T-helper 1 cell treated with Interleukin-12 subunit alpha and Interleukin-12 subunit beta and Interleukin-4 antibody, amounts not matched to agents 30 μg/mL and 1 μg/mL, for 36 hours (primary cell): ENCODE measurements at regions not wholly inside any gene's neighbourhood (a gene's known extent, or its start where the extent isn't known, plus 50 kb on each side); places are given as distances from the start of the nearest gene placed in this dataset.

Source experiments
- H3K27ac Mint-ChIP-seq: one replicate; pipeline ENCODE4 v1.8.0; 2021; ENCODE audit warnings: mild to moderate bottlenecking, mixed read lengths
- H3K27me3 Mint-ChIP-seq: one replicate; pipeline ENCODE4 v1.8.0; 2021; ENCODE audit warnings: low read depth, mixed read lengths
- H3K36me3 Mint-ChIP-seq: one replicate; pipeline ENCODE4 v1.8.0; 2021; ENCODE audit warnings: low read depth, mixed read lengths
- H3K4me1 Mint-ChIP-seq: one replicate; pipeline ENCODE4 v1.8.0; 2021; ENCODE audit warnings: low read depth, mixed read lengths
- H3K4me3 Mint-ChIP-seq: one replicate; pipeline ENCODE4 v1.8.0; 2021; ENCODE audit warnings: mild to moderate bottlenecking, moderate library complexity, mixed read lengths
- H3K9me3 Mint-ChIP-seq: one replicate; pipeline ENCODE4 v1.8.0; 2021; ENCODE audit warnings: mixed read lengths

DNA sequence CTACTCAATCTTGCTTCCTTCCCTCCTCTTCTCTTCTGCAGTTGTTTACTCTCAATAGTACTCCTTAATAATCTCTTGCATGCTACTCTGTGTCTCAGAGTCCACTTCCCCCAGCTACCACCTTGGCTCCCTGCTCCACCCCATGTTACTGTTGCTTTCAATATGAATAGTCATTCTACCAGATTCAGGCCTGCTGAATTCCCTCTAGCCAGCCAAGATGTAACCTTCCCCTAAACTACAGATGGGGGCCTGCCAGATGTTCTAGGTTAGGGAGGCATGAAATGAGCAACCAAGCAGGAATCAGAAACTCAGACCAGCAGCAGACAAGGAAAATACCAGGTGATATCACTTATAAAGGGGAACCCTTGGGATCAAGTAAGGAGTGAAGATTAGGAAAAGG is 392.1 kb upstream of the DDHD1 start:
- Mint-ChIP-seq H3K27ac (no peak overlapping the region), H3K4me3 (no peak overlapping the region), H3K36me3 (no peaks in the 10 kb centered on the region), H3K9me3 (no peaks in the 10 kb centered on the region), H3K4me1 (no peaks in the 10 kb centered on the region), H3K27me3 (no peaks in the 10 kb centered on the region)

DNA sequence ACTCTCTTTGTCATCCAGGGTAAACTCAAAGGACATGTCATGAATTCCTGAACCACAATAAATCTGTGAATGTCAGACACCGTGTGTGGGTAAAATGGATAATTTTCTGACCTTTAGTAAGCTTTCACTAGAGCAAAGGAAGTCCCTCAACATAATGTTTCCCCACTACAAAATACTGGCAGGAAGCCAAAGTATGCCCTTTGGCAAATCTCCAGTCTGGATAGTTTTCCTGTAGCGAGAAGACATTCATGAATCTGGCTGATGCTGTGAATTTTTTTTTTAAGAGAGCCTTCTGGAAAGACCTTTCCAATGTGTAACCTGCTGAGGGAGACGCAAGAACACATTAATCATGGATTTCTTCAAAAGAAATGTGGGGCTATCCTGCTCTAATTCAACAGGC is 389.6 kb upstream of the DDHD1 start:
- no peaks in the 10 kb centered on the region for H3K9me3 Mint-ChIP-seq
- H3K27me3 Mint-ChIP-seq, result no peaks in the 10 kb centered on the region
- H3K27ac Mint-ChIP-seq, result no peak overlapping the region
- H3K4me1 Mint-ChIP-seq, result no peaks in the 10 kb centered on the region
- H3K36me3 Mint-ChIP-seq, result no peaks in the 10 kb centered on the region
- no peak overlapping the region for H3K4me3 Mint-ChIP-seq

DNA sequence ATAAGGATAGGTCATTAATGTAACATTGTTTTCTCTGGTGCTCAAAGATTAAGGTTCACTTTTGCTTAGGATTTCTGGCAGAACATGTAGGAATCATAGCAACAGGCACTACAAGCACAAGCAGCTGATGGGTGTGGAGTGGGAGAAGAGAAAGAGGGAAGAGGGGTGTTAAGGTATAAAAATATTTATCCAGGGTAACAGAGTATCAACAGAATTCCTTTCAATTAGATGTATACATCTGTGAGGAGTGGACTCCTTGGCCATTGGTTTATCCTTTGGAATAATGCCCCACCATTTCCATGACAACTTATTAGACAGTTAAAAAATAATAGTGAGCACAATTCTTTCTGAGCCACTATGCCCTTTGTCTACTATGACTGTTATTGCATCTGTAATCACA is 388.3 kb upstream of the DDHD1 start:
- Mint-ChIP-seq H3K27ac (no peak overlapping the region), H3K27me3 (no peaks in the 10 kb centered on the region), H3K4me3 (no peak overlapping the region), H3K36me3 (no peaks in the 10 kb centered on the region), H3K4me1 (no peaks in the 10 kb centered on the region), H3K9me3 (no peaks in the 10 kb centered on the region)

DNA sequence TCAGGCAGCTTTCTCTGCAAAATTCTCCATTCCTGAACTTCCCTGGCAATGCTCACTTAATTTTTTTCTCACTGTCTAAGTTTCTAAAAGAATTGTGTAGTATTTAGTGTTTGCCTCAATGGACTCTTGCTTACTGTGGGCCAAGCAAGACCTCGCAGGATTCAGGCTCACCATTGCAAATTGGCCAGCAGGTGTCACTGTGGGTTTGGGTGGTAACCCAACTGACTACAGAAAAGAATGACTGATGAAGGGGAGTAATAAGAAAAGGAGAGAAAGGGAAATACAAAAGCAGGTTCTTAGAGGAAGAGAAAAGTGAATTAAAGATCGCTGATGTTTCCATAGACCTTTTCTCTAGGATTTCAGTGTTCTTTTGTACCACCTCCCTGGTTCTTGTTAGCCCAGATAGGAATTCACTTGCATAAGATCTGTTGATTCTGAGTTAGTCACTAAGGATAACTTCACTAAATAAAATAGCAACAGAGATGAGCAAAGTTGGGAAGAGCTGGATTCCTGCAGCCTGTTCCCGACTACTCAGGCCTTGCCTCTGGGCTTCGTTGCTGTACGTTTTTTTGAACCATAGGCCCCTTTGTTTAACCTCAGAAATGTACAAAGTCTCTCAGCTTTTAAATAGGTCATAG is 386.5 kb upstream of the DDHD1 start:
- H3K27me3 Mint-ChIP-seq, result no peaks in the 10 kb centered on the region
- no peak overlapping the region for H3K27ac Mint-ChIP-seq
- no peak overlapping the region for H3K4me3 Mint-ChIP-seq
- H3K36me3 Mint-ChIP-seq, result no peaks in the 10 kb centered on the region
- H3K4me1 Mint-ChIP-seq, result no peaks in the 10 kb centered on the region
- H3K9me3 Mint-ChIP-seq, result no peaks in the 10 kb centered on the region

DNA sequence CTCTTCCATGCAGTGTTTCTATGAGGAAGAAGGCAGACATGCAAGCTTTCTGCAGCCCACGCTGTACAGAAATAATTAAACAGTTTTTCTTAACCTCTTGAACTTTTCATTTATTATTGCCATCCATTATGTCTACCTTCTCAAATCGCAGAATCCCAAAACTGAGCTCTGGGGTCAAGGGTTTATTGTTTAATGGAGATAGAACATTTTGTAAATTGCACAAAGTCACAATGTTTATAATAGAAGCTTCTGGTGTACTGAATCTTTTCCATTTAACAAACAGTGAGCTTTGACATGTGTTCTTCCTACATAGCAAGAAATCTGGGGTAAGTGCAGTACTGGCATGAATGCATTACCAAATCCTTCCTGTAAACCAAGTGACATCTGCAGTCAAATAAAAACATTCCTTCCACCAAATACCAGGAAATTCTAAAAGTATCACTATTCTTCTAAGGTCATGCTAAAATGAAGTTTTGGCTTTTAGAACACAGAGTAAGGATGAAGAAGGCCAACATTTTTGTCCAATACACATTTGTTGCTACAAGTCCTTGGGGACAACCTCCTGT is 385.3 kb upstream of the DDHD1 start:
- no peaks in the 10 kb centered on the region for H3K4me1 Mint-ChIP-seq
- H3K27ac Mint-ChIP-seq, result no peak overlapping the region
- H3K4me3 Mint-ChIP-seq, result no peak overlapping the region
- H3K9me3 Mint-ChIP-seq, result no peaks in the 10 kb centered on the region
- H3K36me3 Mint-ChIP-seq, result no peaks in the 10 kb centered on the region
- no peaks in the 10 kb centered on the region for H3K27me3 Mint-ChIP-seq

DNA sequence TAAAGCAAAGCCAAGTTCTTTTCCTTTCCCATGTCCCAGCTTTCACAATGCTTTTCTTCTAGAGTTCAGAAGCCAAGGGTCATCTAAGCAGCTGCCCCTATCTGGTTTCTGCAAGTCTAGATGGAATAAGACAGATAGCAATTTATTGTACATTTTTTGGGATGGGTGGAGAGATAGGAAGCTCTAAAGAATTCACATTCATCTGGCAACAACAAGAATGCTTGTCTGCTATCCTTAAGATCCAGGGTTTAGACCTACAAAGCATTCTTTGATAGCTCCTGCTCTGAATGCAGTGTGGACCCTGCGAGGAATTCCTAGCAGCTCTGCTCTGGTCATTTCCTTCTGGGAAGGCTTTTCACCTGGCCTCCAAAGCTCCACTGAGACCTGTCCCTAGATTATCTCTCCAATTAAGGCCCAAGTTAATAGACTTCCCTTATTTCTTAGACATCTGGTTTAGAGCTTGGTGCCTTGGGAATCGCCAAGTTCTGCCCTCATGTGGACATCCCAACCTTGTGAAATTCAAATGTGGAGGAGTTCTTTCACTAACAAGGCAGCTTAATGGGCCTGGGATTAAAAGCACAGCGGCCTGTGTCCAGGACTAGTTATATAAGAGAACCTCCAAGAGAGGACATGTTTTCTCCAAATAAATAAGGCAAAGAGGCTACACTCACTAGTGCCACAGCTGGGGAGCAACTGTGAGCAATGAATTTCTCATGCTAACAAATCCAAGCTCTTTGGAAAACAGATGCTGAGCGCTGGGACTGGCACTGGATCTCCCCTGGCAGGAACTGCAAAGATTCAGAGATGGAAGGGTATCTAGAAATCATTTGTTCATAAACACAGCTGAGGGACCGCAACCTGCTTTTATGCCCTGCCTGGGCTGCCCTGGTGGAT is 384.5 kb upstream of the DDHD1 start:
- H3K27me3 Mint-ChIP-seq, result no peaks in the 10 kb centered on the region
- H3K4me3 Mint-ChIP-seq, result no peak overlapping the region
- H3K27ac Mint-ChIP-seq, result no peak overlapping the region
- no peaks in the 10 kb centered on the region for H3K9me3 Mint-ChIP-seq
- H3K36me3 Mint-ChIP-seq, result no peaks in the 10 kb centered on the region
- no peaks in the 10 kb centered on the region for H3K4me1 Mint-ChIP-seq

DNA sequence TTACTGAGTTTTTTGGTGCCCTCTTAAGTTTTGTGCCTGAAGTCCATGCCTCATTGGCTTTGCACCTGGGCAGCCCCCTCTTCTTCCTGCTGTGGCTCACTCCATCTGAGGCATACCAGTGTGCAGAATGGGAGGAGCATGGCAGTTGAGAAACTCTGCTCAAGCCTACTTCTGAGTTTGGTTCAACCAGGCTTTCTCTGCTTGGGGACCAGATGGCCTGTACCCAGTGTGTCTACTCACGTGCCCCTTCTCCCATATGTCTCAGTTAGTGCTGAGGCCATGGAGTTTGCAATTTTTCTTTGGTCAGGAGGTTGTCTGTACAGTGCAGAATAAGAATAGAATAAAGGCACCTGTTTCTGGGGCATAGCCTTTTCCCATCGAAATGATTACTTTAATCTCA is 383.3 kb upstream of the DDHD1 start:
- Mint-ChIP-seq H3K4me1 (no peaks in the 10 kb centered on the region), H3K9me3 (no peaks in the 10 kb centered on the region), H3K4me3 (no peak overlapping the region), H3K27ac (no peak overlapping the region), H3K27me3 (no peaks in the 10 kb centered on the region), H3K36me3 (no peaks in the 10 kb centered on the region)

DNA sequence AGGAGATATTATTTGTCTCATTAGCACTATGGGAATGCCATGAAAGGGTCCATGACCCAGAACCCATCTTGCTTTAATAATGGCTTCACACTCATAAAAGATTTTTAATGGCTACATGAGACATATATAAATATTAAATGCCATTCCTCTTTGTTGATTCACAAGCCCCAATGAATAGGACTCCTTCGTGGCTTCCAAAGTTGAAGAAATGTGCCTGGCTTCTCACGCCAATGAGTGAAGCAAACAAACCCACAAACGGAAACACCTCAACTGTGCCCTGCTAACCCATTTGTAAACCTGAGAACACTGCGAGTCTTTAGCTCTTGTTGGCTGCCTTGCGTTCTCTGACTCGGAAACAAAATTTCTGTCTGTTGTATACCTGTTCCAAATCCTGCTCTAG is 381.7 kb upstream of the DDHD1 start:
- H3K9me3 Mint-ChIP-seq, result no peaks in the 10 kb centered on the region
- H3K27ac Mint-ChIP-seq, result no peak overlapping the region
- H3K4me1 Mint-ChIP-seq, result no peaks in the 10 kb centered on the region
- no peaks in the 10 kb centered on the region for H3K27me3 Mint-ChIP-seq
- no peak overlapping the region for H3K4me3 Mint-ChIP-seq
- H3K36me3 Mint-ChIP-seq, result no peaks in the 10 kb centered on the region

DNA sequence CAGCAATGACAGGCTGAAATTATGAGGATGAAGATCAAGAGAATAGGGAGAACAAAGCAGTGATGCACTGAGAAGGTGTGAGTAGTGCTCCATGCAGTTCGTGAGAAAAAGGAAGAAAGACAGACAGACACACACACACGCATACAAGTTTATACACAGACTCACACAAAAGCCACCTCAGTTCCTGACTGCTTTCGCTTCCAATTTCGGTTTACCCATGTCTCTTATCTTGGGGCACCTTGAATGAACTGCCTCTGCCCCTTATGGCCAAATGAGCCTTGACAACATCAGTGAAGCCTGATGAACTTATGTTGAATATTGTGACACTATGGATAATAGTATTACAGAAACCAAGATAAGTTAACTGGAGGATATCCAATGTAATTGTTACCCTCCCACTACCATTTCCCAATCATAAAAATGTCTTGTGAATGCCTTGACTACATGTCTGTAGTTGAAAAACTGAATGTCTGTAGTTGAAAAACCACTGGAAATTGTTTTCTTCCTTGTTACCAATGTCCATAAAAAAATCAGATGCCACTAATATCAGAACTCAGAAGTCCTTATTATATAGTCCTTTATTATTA is 380.4 kb upstream of the DDHD1 start:
- H3K36me3 Mint-ChIP-seq, result no peaks in the 10 kb centered on the region
- H3K4me3 Mint-ChIP-seq, result no peak overlapping the region
- no peaks in the 10 kb centered on the region for H3K9me3 Mint-ChIP-seq
- no peaks in the 10 kb centered on the region for H3K27me3 Mint-ChIP-seq
- no peaks in the 10 kb centered on the region for H3K4me1 Mint-ChIP-seq
- H3K27ac Mint-ChIP-seq, result no peak overlapping the region

DNA sequence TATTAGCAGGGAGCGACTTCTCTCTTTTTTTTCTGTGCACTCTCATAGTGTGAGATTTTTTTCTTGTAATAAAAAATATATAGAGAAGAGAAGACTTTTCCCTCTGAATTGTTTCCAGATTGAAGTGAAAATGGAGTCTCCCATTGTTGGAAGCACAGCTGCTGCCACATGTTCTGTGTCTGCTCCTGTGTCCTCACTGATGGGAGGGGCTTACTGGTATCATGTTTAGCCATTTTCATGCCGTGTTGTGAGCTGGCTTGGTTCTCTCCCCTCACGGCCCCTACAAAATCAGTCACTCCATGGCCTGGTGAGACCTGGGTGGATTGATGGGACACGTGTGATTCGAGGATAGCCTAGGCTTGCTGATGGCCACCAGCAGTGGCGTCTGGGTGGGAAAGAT is 379.7 kb upstream of the DDHD1 start:
- Mint-ChIP-seq H3K36me3 (no peaks in the 10 kb centered on the region), H3K9me3 (no peaks in the 10 kb centered on the region), H3K27ac (no peak overlapping the region), H3K4me1 (no peaks in the 10 kb centered on the region), H3K4me3 (no peak overlapping the region), H3K27me3 (no peaks in the 10 kb centered on the region)

DNA sequence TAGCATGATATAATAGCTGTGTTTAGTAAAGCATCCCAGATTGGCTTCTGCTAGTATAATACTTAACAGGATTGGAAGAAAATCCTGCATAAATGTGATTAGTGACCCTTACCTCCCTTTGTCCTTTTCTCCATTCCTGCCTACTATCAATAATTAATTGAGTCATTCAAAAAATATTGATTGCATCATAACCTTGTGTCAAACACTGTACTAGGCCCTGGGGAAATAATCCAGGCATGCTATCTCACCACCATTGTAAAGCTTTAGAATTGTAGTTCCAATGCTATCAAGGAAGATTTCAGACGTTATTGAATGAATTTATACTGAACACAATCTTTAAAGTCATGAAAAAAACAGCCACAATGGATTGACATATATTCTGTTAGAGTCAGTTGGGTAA is 378.6 kb upstream of the DDHD1 start:
- H3K27me3 Mint-ChIP-seq, result no peaks in the 10 kb centered on the region
- H3K36me3 Mint-ChIP-seq, result no peaks in the 10 kb centered on the region
- no peaks in the 10 kb centered on the region for H3K4me1 Mint-ChIP-seq
- no peak overlapping the region for H3K4me3 Mint-ChIP-seq
- no peak overlapping the region for H3K27ac Mint-ChIP-seq
- H3K9me3 Mint-ChIP-seq, result no peaks in the 10 kb centered on the region

DNA sequence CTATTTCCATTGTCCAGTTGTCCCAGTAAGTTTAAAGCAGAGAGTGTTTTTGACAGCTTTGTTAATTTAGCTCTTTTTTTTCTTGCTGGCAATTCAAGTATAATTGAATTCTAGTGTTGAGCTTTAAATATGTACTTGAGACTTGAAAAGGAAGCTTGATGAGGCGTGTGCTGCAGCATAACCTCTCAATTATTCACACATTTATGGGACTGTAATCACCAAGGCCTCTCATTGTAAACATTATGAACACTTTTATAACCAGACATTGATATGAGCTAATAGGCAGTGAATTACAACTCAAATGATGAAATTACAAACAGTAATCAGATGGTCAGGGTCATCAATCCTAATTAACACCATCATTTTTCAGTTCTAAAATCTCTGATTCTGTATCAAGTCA is 378.0 kb upstream of the DDHD1 start:
- H3K4me1 Mint-ChIP-seq, result no peaks in the 10 kb centered on the region
- no peaks in the 10 kb centered on the region for H3K9me3 Mint-ChIP-seq
- no peaks in the 10 kb centered on the region for H3K36me3 Mint-ChIP-seq
- H3K4me3 Mint-ChIP-seq, result no peak overlapping the region
- H3K27ac Mint-ChIP-seq, result no peak overlapping the region
- H3K27me3 Mint-ChIP-seq, result no peaks in the 10 kb centered on the region

DNA sequence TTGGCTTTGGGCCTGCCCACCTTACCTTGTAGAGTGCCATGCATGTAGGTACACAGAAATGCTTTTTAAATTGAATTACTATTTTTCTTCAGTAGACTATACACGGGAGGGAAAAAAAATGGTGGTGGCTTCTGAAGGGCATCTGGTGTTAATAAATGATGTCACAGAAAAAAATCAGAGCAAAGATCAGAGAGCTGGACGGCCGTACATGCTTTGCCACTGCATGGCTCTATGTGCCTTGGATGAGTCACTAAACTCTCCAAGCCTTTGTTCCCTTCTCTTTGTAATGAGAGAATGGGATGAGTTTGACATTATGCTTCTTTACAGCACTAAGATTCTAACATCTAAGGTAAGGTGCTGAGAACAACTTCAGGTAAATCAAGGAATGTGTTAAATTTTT is 376.4 kb upstream of the DDHD1 start:
- H3K4me3 Mint-ChIP-seq, result no peak overlapping the region
- H3K27me3 Mint-ChIP-seq, result no peaks in the 10 kb centered on the region
- no peaks in the 10 kb centered on the region for H3K4me1 Mint-ChIP-seq
- H3K36me3 Mint-ChIP-seq, result no peaks in the 10 kb centered on the region
- no peak overlapping the region for H3K27ac Mint-ChIP-seq
- no peaks in the 10 kb centered on the region for H3K9me3 Mint-ChIP-seq

DNA sequence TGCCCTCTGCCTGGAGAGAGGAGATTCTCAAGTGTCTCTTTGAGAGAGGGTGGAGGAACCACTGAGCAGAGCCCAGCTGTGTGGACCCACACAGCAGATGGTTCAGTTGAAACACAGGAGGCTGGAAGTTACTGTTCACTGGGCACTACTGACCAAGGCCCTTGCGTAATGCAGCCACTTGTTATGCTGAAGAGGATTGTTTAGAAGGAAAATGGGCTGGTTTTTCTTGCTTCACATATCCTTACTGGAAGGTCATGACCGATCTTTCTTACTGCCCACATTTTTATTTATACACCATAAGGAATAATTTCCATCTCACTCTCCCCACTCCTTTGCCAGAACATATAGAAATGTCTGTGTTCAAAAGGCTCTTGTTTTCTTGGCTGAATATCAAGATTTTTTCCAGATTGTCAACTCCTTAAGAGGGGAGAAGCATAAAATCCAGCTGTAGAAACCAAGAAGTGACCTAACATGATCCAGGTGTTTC is 375.1 kb upstream of the DDHD1 start:
- Mint-ChIP-seq H3K36me3 (no peaks in the 10 kb centered on the region), H3K27ac (no peak overlapping the region), H3K27me3 (no peaks in the 10 kb centered on the region), H3K9me3 (no peaks in the 10 kb centered on the region), H3K4me3 (no peak overlapping the region), H3K4me1 (no peaks in the 10 kb centered on the region)

DNA sequence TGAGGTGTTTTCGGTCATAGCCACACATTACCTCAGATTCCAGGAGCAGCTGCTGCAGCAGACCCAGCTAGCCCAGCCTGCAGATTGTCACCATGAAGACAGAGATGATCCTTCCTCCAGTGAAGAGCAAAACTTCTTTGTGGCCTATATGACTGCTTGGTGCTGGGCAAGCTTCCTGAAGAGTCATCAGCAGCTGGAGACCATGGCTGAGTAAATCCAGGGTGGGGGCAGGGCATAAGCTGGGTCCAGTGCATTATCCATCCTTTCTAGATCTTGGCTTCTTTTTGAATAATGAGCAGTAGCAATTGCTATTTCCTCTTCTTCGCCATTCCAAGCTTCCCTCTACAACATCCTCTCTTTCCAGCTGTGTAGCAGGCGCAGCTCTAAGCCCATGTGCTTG is 373.1 kb upstream of the DDHD1 start:
- Mint-ChIP-seq H3K9me3 (peaks cover 6% of the 10 kb centered on the region), H3K27me3 (no peaks in the 10 kb centered on the region), H3K27ac (no peak overlapping the region), H3K36me3 (no peaks in the 10 kb centered on the region), H3K4me3 (no peak overlapping the region), H3K4me1 (no peaks in the 10 kb centered on the region)
